DMS53 (cell line): ENCODE measurements at regions not wholly inside any gene's neighbourhood (a gene's known extent, or its start where the extent isn't known, plus 50 kb on each side); places are given as distances from the start of the nearest gene placed in this dataset.
"Not testable (repeated sequence)": the region's sequence is repeated elsewhere in the genome, so short reads cannot be mapped to it uniquely, and the experiment has no call there.

Experiments used
- DNase-seq: peaks from one replicate; lab custom pipeline; 2025; lab: John Stamatoyannopoulos, UW

DNA sequence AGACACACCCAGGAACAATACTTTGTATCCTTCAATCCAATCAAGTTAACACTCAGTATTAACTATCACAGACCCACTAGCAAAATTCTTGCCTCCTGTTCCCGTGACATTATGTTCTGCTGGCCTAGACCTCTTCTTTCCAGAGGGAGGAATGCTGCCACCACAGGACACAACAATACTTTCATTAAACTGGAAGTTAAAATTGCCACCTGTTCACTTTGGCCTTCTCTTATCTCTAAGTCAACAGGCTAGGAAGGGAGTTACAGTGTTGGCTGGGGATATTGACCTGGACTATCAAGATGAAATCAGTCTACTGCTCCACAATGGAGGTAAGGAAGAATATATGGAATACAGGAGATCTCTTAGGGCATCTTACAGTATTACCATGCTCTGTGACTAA lies 1000.4 kb upstream of the GBE1 start:
- DNase-seq, result no peak

DNA sequence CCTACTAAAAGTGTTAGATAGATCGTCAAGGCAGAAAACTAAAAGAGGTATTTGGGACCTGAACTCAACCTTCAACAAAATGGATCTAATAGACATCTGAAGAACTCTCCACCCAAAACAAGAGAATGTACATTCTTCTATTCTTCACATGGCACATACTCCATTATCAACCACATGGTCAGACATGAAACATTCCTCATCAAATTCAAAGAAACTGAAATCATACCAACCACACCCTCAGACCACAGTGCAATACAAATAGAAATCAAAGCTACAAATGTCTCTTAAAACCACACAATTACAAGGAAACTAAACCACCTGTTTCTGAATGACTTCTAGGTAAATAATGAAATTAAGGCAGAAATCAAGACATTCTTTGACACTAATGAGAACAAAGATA lies 984.1 kb upstream of the GBE1 start:
- DNase-seq, result no peak

DNA sequence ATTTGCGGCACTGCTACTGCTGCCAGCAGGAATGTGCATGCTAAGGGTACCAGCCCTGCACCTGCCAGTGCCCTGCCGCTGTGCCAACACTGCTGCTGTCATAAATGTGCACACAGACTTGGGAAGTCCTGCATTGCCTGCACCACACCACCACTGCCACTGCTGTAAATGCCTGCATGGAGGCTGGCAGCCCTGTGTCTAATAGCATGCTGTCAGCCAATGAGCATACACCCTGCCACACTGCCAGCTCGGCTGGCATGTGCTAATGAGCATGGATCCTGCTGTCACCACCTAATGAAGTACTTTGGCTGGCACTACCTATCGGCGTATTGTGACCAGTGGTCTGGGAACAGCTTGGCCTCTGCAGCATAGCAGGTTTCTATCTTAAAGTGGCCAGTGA lies 981.8 kb upstream of the GBE1 start:
- no peak for DNase-seq

DNA sequence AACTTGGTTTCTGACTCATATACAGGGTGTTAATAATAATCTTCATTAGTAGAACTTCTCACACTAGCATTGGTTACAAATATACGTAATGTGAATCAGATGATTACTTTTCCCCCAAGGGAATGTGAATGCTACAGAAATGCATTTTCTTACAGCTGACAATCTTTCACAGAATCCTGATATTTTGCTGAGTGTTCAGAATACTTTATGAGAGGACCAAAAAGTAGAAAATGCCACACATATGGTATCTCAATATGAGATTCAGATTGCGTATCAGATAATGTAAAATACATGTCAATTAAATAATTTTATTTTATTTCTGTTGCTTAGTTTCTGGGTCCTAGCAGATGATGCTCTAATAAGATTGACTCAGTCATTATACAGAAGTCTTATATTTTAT lies 979.9 kb upstream of the GBE1 start:
- no peak for DNase-seq

DNA sequence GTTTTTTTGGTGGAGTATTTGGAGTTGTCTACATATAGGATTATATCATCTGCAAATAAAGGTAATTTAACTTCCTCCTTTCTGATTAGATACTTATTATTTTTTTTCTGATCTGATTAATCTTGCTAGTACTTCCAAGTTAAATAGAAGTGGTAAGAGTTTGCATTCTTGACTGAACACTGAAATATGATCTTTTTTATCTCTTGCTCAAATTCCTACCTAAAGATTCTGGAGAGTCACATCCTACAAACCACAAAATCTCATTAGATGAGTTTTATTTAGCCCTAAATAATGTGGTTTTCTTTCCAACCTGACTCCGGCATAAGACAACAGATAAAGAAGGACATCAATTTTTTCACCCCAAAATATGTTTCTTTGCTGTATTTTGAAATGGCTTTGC lies 977.9 kb upstream of the GBE1 start:
- DNase-seq, result no peak

DNA sequence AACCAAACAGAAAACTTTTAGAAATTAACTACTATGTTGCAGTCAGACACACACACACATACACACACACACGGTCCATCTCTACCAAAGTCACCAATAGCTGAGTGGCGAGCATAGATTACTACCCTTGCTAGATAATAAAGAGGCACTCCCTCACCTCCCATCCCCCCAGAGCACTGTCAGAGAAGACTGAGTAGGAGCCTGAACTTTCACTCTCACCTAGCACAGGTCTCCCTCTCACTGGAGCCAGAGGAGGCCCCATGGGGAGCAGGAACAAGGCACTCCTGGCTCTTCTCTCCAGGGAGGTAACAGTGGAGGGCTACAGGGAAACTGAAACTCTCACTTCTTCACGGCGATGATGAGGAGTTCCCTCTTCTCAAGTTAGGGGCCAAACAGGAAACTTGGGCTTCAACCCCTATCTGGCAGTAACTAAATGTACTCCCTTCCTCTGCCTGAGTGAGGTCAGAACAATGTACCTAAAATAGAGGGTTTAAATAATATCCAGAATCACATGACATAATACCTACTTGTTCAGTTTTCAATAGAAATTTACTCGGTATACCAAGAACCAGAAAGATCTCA lies 975.3 kb upstream of the GBE1 start:
- DNase-seq, result no peak

DNA sequence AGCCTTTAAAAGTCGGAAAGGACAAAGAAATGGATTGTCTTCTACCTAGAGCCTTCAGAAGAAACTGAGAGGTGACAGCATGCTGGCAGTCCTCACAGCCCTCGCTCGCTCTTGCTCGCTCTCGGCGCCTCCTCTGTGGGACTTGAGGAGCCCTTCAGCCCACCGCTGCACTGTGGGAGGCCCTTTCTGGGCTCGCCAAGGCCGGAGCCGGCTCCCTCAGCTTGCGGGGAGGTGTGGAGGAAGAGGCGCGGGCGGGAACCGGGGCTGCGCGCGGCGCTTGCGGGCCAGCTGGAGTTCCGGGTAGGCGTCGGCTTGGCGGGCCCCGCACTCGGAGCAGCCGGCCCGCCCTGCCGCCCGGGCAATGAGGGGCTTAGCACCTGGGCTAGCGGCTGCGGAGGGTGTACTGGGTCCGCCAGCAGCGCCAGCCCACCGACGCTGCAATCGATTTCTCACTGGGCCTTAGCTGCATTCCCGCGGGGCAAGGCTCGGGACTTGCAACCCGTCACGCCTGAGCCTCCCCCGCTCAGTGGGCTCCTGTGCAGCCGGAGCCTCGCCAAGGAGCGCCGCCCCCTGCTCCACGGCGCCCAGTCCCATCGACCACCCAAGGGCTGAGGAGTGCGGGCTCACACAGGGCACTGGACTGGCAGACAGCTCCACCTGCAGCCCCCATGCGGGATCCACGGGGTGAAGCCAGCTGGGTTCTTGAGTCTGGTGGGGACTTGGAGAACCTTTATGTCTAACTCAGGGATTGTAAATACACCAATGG lies 953.8 kb upstream of the GBE1 start:
- DNase-seq, result no peak

DNA sequence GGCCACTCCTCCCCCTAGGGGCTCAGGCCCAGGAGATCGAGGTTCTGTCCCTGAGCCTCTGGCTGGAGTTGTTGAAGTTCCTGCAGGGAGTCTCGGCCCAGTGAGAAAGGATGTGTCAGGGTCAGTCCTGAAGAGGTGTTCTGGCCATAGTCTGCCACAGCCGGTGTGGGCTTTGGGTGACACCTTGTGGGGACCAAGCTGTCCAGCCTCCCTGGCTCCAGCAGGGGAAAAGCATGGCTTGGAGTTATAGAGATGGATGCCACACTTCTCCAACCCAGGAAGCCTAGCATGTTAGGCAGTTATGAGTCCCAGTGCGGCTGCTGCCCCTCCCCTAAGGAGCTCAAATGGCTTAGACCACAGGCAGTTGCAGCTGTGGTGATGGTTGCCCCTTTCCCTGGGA lies 945.6 kb upstream of the GBE1 start:
- DNase-seq, result peak; percentile 1

DNA sequence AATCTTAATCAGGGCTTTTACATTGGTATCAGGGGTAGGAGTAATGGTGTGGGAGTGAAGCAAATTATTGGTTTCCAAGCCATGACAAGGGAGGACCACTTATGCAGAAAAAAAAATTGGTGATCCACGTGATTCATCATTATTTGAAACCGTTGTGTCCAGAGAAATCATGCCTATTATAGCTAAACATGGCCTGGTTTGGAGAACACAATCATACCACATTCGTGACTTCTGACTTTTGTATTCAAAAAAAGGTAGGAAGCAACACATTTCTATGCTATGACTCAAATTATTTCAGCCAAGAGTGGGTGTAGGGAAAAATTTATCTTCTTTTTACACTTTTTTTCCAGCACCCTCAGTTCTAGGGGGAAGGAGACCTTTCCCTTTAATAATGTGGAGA lies 924.3 kb upstream of the GBE1 start:
- no peak for DNase-seq

DNA sequence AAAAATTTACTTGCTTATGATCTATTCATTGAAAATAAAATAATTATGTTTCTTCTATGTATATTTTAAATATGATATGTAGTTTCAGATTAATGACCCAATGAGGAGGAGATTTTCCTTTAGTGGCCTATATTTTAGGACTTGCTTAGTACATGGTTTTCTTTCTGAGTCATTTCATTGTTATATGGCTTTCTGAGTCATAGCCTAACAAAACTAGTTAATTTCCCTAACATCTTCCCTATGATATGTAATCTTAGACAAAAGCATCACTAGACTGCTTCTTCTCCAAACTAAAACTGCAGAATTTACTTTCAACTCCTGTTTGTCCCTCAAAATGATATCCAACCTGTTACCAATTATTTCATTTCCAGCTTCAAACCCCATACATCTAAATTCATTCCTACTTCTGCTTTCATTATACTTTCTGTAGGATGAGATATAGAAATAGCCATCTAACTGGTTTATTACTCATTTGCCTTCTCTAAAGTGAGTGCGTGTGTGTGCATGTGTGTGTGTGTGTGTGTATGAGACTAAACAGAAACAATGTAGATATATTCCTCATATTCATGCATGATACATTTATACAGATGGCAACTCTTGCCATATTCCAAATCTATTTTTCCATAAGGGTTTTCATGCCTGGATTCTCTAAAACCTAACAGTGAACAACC lies 915.0 kb upstream of the GBE1 start:
- no peak for DNase-seq

DNA sequence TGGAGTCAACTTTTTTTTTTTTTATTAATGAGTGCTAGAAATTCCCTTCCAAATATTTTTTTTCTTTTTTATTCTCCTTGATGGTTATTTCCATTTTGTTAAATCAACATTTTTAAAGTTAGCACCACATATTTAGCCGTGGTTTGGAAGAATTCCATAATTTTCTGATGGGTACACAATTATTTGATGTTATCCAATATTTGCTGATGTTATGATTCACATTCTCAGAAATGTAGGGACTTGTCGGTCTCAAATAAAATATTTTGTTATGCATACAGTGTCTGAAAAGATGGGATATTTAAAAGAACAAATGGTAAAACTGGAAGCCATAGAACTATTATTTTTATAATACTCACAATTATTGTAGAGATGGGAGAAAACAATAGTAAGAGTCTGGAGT lies 911.5 kb upstream of the GBE1 start:
- no peak for DNase-seq

DNA sequence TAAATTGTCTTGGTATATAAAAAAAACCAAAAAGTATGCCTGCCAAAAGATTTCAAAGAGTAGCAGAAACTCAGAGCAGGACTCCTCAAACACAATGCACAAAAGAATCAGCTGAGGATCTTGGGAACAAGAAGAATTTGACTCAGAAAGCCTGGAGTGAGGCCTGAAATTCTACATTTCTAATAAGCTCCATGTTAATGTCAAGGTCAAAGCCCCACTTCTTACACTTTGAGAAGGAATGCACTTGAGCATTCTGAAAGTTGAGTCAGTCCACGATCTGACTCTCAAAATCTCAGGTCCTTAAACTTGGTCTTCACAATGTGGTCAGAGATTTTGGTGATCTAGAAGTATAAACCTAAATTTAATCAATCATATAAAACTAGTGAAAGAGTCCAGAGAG lies 910.0 kb upstream of the GBE1 start:
- no peak for DNase-seq

DNA sequence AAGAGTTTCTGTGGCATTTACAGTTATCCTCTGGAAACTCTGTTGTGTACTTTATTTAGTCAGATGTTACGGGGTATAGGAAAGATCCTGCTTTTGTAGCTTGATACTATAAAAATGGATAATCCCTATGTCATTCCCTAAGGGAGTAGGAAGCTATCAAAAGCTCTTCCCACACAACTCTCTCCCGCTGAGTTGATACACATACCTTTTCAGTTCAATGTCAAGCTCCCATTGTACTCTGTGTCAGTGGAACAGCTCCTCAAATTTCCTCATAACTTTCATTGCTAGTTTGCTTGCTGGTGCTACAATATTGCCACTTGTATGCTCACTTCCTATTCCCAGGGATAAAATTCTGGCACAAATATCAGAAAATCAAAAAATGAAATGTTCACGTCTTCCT lies 893.3 kb upstream of the GBE1 start:
- DNase-seq, result no peak

DNA sequence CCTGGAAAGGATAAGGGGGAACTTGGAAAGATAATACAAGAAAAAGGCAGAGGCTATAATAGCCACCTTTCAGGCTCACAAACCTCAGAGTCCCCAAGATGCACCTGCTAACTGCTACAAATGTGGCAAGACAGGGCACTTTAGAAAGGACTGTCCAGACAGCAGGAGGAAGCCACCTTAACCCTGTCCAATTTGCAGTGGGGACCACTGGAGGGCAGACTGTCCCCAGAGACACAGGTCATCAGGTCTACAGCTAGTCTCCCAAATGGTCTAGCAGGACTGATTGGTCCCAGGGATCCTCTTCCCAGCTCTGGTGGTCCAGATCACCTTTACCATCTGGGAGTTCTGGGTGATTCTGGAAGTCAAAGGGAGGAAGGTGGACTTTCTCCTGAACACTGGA lies 882.5 kb upstream of the GBE1 start:
- peak; percentile 45 for DNase-seq

DNA sequence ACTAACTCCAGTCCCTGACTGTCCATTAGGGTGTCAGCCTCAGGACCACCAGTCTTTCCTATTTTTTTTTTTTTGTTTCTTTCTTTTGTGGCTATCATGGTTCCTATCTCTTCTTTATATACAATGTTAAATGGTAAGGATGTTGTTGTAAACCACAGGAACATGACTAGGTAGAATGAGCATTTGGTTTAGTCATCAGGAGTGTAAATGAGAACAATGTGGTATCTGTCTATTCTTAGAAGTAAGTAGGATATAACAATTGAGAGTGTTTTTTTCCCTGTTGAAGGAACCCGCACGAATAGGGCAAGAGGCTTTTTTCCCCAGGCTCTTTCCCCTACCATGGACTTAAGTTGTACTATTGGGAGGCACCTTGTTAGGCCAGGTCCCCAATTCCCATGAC lies 880.3 kb upstream of the GBE1 start:
- DNase-seq, result no peak

DNA sequence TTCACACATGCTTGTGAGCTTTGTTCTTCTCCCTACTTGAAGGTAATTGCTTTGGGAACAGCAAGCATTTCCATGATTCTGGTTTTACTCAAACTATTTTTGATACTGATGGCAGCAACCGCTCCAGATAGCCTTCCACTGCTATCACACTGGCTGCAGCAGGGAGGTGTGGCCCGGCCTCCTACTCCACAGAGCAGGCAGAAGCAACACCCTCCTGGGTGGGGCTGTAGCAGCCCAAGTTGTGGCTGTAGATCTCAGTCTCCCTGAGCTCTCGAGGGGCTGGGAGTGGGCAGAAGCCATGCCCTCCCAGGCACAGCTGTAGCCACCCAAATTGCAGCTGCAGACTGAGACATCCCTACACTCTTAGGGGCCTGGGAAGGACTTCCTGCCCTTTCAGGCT lies 878.8 kb upstream of the GBE1 start:
- no peak for DNase-seq

DNA sequence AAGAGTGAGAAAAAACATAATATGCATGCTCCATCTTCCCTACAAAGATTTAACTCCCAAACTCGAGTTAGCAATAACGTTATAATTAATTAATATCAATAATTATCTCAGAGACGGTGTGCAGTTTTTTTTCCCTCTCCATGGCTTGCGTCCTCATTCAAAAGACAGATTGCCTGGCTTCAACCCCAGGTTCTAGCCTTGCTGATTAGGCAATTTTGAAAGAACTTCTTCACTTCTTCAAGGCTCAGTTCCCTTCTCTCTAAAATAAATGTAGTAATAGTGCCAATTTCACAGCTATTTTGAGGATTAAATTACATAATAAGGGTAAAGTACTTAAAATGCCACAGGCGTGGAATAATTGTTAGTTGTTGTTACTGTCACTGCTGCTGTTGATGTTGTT lies 876.1 kb upstream of the GBE1 start:
- DNase-seq, result no peak

DNA sequence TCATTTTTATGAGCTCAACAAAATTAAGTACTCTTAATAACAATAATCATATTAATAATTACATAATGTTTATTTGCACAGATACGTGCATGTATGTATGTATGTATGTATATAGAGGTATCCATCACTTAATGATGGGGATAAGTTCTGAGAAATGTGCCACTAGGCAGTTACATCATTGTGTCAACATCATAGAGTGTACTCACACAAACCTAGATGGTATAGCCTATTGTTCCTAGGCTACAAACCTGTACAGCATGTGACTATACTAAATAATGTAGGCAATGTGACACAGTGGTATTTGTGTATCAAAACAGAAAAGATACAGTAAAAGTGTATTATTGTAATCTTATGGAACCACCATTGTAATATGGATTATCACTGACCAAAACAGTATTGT lies 874.7 kb upstream of the GBE1 start:
- DNase-seq, result peak; percentile 65

DNA sequence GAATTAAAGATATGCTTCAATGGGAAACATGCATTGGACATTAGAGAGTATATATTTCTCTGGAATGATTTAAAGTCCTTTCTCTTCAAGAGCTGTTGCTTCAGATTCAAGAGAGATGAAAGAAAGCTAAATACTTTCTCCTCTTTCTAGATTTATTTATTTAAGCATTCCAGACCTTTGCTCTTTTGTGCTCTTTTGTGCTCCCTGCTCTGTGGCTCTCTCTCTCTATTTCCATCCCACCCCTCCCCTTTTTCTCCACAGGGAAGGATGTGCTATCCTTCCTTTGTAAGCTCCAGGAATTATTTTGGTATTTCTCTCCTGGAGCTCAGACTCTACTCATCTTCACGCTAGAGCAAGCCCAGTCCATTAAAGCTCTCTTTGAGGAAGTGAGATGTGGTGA lies 871.9 kb upstream of the GBE1 start:
- no peak for DNase-seq

DNA sequence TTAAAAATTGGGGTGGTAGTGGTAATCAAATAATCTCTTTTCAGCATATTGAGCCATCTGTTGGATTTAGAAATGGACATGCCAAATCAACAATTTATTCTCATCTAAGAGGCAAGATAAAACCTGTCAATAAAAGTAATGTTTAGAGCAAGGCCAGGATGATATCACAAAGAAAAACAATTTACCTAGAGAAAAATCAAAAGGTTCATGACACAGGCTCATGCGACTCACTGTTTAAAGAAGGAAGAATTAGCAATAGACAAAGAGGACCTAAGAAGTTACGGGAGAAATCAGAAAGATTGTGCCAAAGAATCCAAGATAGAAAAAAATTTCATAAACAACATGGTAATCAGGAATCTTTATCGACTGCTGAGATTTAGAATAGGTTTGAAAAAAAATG lies 868.5 kb upstream of the GBE1 start:
- no peak for DNase-seq

DNA sequence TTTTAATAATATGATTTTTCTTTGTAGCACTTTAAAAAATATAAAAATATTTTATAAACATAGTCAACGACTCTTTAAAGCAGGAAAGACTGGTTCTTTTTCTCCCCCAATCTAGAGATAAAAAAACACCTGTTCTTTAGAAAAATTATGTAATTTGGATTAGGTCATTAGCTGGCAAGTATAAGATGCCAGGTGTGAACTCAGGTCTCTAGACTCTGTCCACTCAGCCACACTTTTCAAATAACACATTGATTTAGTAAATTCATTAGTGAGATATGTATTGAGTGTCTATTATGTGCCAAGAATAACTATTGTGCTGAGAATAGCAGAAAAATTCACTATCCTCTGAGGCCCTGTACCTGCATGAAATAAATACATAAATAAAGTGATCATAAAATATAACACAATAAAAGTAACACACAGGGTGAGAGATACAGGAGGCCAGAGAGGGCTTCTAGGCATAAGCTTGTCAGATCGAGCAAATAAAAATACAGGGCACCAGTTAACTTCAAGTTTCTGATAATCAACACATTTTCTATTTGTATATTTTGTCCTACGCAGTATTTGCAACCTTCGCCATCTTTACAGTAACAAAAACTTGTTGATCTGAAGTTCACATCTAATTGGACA lies 867.1 kb upstream of the GBE1 start:
- DNase-seq, result no peak

DNA sequence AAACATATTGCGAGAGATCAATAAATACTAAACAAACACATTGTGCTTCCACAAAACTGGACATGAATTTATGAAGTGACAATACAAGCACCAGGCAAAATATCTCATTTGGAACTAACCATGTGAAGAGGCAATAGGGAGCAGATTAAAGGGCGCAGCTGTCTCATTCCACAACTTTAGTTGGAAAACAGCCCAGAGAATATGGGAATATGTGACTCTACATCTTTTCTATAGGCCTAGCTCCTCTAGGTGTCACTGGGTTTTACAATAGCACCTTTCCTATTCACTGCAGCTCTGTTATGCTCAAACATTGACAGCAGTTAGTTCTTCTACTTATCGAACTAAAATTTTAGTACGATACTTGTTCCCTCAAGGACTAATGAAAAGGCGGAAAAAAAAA lies 866.3 kb upstream of the GBE1 start:
- no peak for DNase-seq

DNA sequence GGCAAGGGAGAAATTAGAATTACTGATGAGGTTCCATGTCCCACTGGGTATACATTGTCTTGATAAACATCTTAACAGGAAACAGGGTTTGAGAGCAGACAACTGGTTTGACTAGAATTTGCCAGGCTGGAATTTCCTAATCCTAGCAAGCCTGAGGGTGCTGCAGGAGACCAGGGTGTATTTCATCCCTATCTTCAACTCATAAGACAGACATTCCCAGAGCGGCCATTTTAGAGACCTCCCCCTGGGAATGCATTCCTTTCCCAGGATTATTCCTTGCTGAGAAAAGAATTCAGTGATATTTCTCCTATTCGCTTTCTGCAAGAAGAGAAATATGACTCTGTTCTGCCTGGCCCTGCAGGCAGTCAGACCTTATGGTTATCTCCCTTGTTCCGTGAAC lies 859.3 kb upstream of the GBE1 start:
- DNase-seq, result not testable (repeated sequence)
